AG04449 (cell line): ENCODE measurements at regions not wholly inside any gene's neighbourhood (a gene's known extent, or its start where the extent isn't known, plus 50 kb on each side); places are given as distances from the start of the nearest gene placed in this dataset.
"Not testable (repeated sequence)": the region's sequence is repeated elsewhere in the genome, so short reads cannot be mapped to it uniquely, and the experiment has no call there.

Experiments
- CTCF ChIA-PET: fragments of 350-600 bp; formaldehyde crosslinking; extraction: SDS; loops from one replicate; lab custom pipeline; 2021; ENCODE audit warnings: antibody characterized with exemption; lab: Yijun Ruan, JAX
- POLR2A ChIA-PET: fragments of 400-600, 350-600 bp; formaldehyde crosslinking; extraction: SDS; loops from one replicate; lab custom pipeline; 2020; ENCODE audit warnings: antibody characterized with exemption, inconsistent platforms; lab: Yijun Ruan, JAX
- DNase-seq: peaks from one replicate; pipeline ENCODE4 v3.0.0-alpha.2; 2010; ENCODE audit warnings: low read depth, low spot score
- H3K4me3 ChIP-seq: 2 replicates; pipeline ENCODE4 v1.5.1; 2011; ENCODE audit warnings: low read depth, mild to moderate bottlenecking, control low read depth, low read length
- CTCF ChIP-seq: IDR thresholded peaks from one replicate; pipeline ENCODE4 v1.5.1; 2011; ENCODE audit warnings: mild to moderate bottlenecking, moderate library complexity, low read length, control low read depth, inconsistent platforms; ENCODE audit not compliant: insufficient read depth; ENCODE audit errors: missing control alignments

DNA sequence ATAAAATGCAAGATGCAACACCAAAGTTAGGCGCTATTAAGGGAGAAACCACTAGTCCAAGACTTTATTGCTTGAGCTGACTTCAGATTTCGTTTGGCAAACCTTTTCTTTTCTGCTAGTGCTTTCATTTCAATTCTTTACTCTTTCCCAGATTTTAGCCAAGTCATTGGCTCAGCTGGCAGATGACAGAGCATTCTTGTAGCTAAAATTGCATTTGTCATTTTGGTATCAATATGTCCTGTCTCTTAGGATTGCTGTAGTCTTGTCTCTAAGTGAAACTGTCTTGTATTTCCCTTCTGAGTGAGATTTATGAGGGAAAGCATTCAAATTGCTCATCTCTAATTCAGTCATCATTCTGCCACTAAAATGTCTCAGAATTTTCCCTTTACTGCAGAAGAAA, 335.1 kb downstream of the METTL4 start:
- no peak for DNase-seq
- no peak for TF ChIP-seq CTCF
- ChIA-PET POLR2A (no interaction called here), CTCF (interaction anchor here (1.1 to 3.1 kb wide), 2 partner anchors 12 to 311 kb away, joined by 4 to 10 read pairs; no protein-coding TSS in a partner anchor)
- H3K4me3 ChIP-seq, result no peak overlapping the region

- H3K4me3 ChIP-seq, result no peak overlapping the region
- CTCF ChIA-PET, result interaction anchor here (3.1 kb wide), 1 partner anchor 13 kb away, joined by 10 read pairs; no protein-coding TSS in a partner anchor
- DNase-seq, result no peak
- POLR2A ChIA-PET, result no interaction called here
- TF ChIP-seq CTCF, result no peak
Observed at GRCh38 chr18:2237706-2238105, 333.6 kb downstream of the METTL4 start.

DNA sequence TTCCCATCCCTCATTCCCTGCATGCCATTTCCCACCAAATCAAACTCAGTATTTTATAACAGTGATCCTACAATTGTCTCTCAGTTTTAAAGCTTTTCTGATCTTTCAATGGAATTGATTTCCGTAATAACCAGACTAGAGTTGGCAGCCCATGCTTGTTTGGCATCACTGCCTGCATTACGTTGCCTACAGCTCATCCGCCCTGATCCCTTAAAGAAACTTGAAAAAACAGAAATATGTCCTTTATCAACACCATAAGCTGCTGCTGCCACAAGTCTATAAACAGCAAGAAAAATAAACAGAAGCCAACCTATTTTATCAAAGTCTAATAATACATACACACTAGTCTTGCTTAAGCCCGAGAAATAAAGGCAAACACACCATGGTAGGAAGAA, 331.0 kb downstream of the METTL4 start:
- POLR2A ChIA-PET, result no interaction called here
- DNase-seq, result no peak
- H3K4me3 ChIP-seq, result no peak overlapping the region
- CTCF ChIA-PET, result interaction anchor here (0.7 to 2.6 kb wide), 5 partner anchors 10 to 284 kb away, joined by 3 to 9 read pairs (median 6); no protein-coding TSS in a partner anchor
- TF ChIP-seq CTCF, result no peak

DNA sequence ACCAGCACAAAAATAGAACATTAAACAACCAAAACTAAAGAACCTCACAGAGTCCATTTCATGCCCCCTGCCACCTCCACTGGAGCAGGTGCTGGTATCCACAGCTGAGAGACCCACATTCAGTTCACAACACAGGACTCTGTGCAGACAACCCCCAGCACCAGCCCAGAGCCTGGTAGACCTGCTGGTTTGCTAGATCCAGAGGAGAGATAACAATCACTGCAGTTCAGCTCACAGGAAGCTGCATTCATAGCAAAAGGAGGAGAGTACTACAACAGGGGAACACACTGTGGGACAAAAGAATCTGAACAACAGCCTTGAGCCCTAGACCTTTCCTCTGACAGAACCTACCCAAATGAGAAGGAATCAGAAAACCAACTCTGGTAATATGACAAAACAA, 326.7 kb downstream of the METTL4 start:
- H3K4me3 ChIP-seq, result no peak overlapping the region
- ChIA-PET POLR2A (no interaction called here), CTCF (no interaction called here)
- TF ChIP-seq CTCF, result no peak
- DNase-seq, result no peak

- POLR2A ChIA-PET, result not testable (repeated sequence)
Observed at GRCh38 chr18:2247101-2247500, 324.2 kb downstream of the METTL4 start.

DNA sequence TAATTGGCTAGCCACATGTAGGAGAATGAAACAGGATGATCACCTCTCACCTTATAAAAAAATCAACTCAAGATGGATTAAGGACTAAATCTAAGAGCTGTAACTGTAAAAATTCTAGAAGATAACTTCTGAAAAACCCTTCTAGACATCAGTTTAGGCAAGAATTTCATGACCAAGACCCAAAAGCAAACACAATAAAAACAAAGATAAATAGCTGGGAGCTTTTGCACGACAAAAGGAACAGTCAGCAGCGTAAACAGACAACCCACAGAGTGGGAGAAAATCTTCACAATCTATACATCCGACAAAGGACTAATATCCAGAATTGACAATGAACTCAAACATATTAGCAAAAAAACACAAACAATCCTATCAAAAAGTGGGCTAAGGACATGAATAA, 316.3 kb downstream of the METTL4 start:
- DNase-seq, result no peak
- no peak overlapping the region for H3K4me3 ChIP-seq
- no peak for TF ChIP-seq CTCF
- ChIA-PET POLR2A (no interaction called here), CTCF (no interaction called here)

More at GRCh38 chr18:2247101-2247500, 324.2 kb downstream of the METTL4 start:
- H3K4me3 ChIP-seq, DNase-seq, CTCF ChIA-PET: not testable (repeated sequence)

GRCh38 chr18:2256577-2256976, 314.7 kb downstream of the METTL4 start:
- no peak for TF ChIP-seq CTCF
- ChIA-PET POLR2A (no interaction called here), CTCF (interaction anchor here (1.3 kb wide), 1 partner anchor 16 kb away, joined by 3 read pairs; no protein-coding TSS in a partner anchor)
- H3K4me3 ChIP-seq, result no peak overlapping the region
- DNase-seq, result no peak
